Glutamatergic neuron (in vitro differentiated cells): ENCODE measurements at regions not wholly inside any gene's neighbourhood (a gene's known extent, or its start where the extent isn't known, plus 50 kb on each side); places are given as distances from the start of the nearest gene placed in this dataset.

Experiments used
- DNase-seq: peaks from one replicate; pipeline ENCODE4 v3.0.0; 2022
- H3K27ac Mint-ChIP-seq: one replicate; pipeline ENCODE4 v1.8.0; 2020; ENCODE audit warnings: mild to moderate bottlenecking, mixed read lengths, inconsistent platforms; ENCODE audit not compliant: unreplicated experiment
- H3K27me3 Mint-ChIP-seq: one replicate; pipeline ENCODE4 v1.8.0; 2020; ENCODE audit warnings: mild to moderate bottlenecking, moderate library complexity, mixed read lengths, inconsistent platforms; ENCODE audit not compliant: unreplicated experiment
- H3K36me3 Mint-ChIP-seq: one replicate; pipeline ENCODE4 v1.8.0; 2020; ENCODE audit warnings: mild to moderate bottlenecking, mixed read lengths, inconsistent platforms; ENCODE audit not compliant: unreplicated experiment
- H3K4me1 Mint-ChIP-seq: one replicate; pipeline ENCODE4 v1.8.0; 2020; ENCODE audit warnings: mild to moderate bottlenecking, low read depth, mixed read lengths, inconsistent platforms; ENCODE audit not compliant: unreplicated experiment
- H3K4me3 Mint-ChIP-seq: one replicate; pipeline ENCODE4 v1.8.0; 2020; ENCODE audit warnings: mild to moderate bottlenecking, mixed read lengths, inconsistent platforms; ENCODE audit not compliant: unreplicated experiment
- H3K9me3 Mint-ChIP-seq: one replicate; pipeline ENCODE4 v1.8.0; 2020; ENCODE audit warnings: mild to moderate bottlenecking, moderate library complexity, mixed read lengths, inconsistent platforms; ENCODE audit not compliant: unreplicated experiment
- CTCF ChIP-seq: fragments of 200-600 bp; sonication (generic); IDR thresholded peaks from one replicate; pipeline ENCODE4 v1.5.0; 2021; ENCODE audit not compliant: partially characterized antibody, unreplicated experiment

GRCh38 chr9:79346350-79347020 is 225.3 kb upstream of the TLE4 start:
- no peak for DNase-seq
- Mint-ChIP-seq H3K4me1 (no peaks in the 10 kb centered on the region), H3K27me3 (no peaks in the 10 kb centered on the region), H3K9me3 (no peaks in the 10 kb centered on the region), H3K4me3 (no peak overlapping the region), H3K27ac (no peak overlapping the region), H3K36me3 (no peaks in the 10 kb centered on the region)
- no peak for TF ChIP-seq CTCF

- H3K27ac Mint-ChIP-seq: no peak overlapping the region
- DNase-seq: no peak
- no peaks in the 10 kb centered on the region for H3K36me3 Mint-ChIP-seq
- H3K9me3 Mint-ChIP-seq: no peaks in the 10 kb centered on the region
- peaks cover 2% of the 10 kb centered on the region for H3K27me3 Mint-ChIP-seq
- no peak for TF ChIP-seq CTCF
- no peak overlapping the region for H3K4me3 Mint-ChIP-seq
- H3K4me1 Mint-ChIP-seq: peaks cover 4% of the 10 kb centered on the region
These were observed 219.4 kb upstream of the TLE4 start for GRCh38 chr9:79352322-79352721.

GRCh38 chr9:79353856-79354520 is 217.8 kb upstream of the TLE4 start:
- Mint-ChIP-seq H3K4me1 (peaks cover 7% of the 10 kb centered on the region), H3K9me3 (no peaks in the 10 kb centered on the region), H3K27me3 (peaks cover 2% of the 10 kb centered on the region), H3K27ac (no peak overlapping the region), H3K36me3 (no peaks in the 10 kb centered on the region), H3K4me3 (no peak overlapping the region)
- no peak for TF ChIP-seq CTCF
- no peak for DNase-seq

- Mint-ChIP-seq H3K27me3 (peaks cover 2% of the 10 kb centered on the region), H3K36me3 (no peaks in the 10 kb centered on the region), H3K4me3 (no peak overlapping the region), H3K27ac (peak overlapping the region; percentile 42), H3K9me3 (no peaks in the 10 kb centered on the region), H3K4me1 (peaks cover 7% of the 10 kb centered on the region)
- no peak for DNase-seq
- no peak for TF ChIP-seq CTCF
These were observed 214.6 kb upstream of the TLE4 start for GRCh38 chr9:79357194-79357593.

GRCh38 chr9:79357616-79358015 is 214.1 kb upstream of the TLE4 start:
- no peak overlapping the region for H3K27ac Mint-ChIP-seq
- no peaks in the 10 kb centered on the region for H3K9me3 Mint-ChIP-seq
- H3K27me3 Mint-ChIP-seq: peaks cover 2% of the 10 kb centered on the region
- H3K4me3 Mint-ChIP-seq: no peak overlapping the region
- TF ChIP-seq CTCF: no peak
- no peak for DNase-seq
- H3K36me3 Mint-ChIP-seq: no peaks in the 10 kb centered on the region
- H3K4me1 Mint-ChIP-seq: peaks cover 7% of the 10 kb centered on the region
